ENCODE measurements at regions not wholly inside any gene's neighbourhood (a gene's known extent, or its start where the extent isn't known, plus 50 kb on each side); places are given as distances from the start of the nearest gene placed in this dataset.
"Not testable (repeated sequence)": the region's sequence is repeated elsewhere in the genome, so short reads cannot be mapped to it uniquely, and the experiment has no call there.

DNA sequence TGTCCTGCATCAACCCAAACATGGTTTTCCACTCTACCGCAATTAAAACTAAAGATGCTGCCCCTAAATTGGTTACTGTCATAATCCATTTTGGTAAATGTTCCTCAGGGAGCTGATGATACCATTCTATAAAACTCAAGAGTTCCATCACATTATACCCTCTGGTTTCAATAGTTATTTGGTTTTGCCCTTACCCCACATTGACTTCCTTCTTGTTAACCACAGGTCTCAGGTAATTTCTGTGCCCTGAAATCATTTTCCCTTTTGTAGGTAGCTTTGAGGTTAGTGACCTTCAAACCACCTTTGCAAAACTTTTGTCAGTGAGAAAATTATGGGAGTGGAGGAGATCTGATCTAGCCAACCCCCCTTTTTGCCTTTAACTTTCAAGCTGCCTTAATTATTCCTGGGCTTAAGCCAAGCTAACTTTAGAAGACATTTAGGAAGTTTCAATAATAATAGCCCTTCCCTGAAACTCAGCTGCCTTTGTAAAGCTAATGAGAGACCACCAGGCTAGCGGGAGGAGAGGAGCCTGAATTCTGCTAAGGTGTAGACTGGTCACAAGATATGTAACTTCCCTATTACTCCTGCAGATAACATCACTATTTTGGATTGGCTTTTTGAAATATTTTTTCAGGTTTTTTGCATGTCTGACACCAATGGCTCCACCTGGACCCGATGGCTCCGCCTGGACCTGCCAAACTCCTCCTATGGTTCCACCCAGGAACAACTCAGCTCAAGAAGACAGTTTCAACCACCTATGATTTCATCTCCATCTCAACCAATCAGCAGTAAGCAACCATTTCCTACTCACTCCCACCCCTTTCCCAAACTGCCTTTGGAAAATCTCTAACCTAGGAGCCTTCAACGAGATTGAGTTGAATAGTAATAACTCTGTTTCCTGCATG is 224.9 kb downstream of the HS3ST3B1 start:
- DNase-seq: no peak

GRCh38 chr17:14522795-14523387 is 222.0 kb downstream of the HS3ST3B1 start:
- DNase-seq: no peak

DNA sequence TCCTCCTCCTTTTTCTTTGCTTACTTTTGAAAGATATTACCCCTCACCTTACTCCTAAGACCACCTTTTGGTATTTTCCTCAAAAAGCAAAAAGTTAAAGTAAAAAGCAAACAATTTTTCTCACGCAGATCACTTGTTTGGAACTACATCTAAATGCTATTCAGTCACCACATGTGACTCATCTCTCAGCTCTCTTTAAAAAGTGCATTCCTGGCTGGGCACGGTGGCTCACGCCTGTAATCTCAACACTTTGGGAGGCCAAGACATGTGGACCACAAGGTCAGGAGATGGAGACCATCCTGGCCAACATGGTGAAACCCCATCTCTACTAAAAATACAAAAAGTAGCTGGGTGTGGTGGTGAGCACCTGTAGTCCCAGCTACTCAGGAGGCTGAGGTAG is 218.0 kb downstream of the HS3ST3B1 start:
- not testable (repeated sequence) for DNase-seq

- no peak for DNase-seq
Measured at GRCh38 chr17:14514973-14515372, 214.1 kb downstream of the HS3ST3B1 start.

DNA sequence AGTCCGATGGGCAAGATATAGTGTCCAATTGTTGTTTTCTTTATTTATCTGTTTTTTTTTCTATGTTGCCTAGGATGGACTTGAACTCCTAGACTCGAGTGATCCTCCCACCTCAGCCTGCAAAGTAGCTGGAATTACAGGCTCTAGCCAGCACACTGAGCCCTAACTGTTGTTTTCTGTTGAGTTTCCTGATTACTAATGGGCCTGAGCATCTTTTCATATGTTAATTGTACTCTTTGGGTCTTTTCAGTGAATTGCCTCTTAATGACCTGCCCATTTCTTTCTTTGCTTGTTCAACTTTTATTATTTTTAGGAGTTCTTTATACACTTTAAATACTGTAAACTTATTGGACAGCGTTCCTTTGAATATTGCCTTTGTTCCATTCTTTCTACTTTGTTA is 213.0 kb downstream of the HS3ST3B1 start:
- DNase-seq: no peak

GRCh38 chr17:14510136-14510535 is 209.3 kb downstream of the HS3ST3B1 start:
- DNase-seq: no peak

- DNase-seq: no peak
Measured at GRCh38 chr17:14508156-14508555, 207.3 kb downstream of the HS3ST3B1 start.

GRCh38 chr17:14506364-14506763 is 205.5 kb downstream of the HS3ST3B1 start:
- DNase-seq: no peak

DNA sequence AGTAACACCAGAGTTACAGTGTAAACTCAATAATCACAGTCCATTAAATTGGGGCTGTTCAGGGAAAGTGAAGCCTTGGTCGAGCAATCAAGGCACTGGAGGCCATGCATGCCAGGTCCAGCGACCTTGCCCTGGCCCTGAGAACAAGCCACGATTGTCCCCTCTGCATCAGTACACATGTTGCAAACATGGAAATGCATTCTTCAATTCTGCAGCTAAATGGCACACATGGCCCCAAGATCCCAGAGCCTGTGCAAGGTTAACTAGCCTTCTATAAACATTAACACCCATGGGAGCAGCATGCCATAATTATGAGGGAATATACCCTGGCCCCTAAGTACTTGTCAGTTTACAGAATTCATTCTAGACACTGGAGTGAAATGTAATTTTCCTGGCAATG is 204.7 kb downstream of the HS3ST3B1 start:
- no peak for DNase-seq

GRCh38 chr17:14499976-14500375 is 199.1 kb downstream of the HS3ST3B1 start:
- DNase-seq: no peak

- no peak for DNase-seq
Measured at GRCh38 chr17:14498812-14499211, 197.9 kb downstream of the HS3ST3B1 start.

GRCh38 chr17:14494161-14494560 is 193.3 kb downstream of the HS3ST3B1 start:
- DNase-seq: no peak

DNA sequence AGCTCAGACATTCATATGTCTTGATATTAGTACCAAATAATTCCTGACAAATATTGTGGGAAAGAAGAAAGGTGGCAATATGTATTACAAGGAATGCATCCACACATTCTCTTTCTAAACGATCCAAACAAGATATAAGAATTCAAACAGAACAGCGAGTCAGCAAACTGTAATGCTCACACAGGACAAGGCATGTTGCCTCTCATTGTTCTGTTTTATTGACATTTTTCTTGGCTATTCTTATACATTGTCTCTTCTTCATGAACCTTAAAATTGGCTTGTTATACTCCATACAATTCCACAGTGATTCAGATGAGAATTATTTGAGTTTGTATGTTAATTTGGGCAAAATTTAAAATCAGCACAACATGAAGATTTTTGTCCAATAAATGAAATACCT is 189.1 kb downstream of the HS3ST3B1 start:
- DNase-seq: no peak

GRCh38 chr17:14488958-14489550 is 188.2 kb downstream of the HS3ST3B1 start:
- no peak for DNase-seq

GRCh38 chr17:14487068-14487467 is 186.2 kb downstream of the HS3ST3B1 start:
- no peak for DNase-seq

DNA sequence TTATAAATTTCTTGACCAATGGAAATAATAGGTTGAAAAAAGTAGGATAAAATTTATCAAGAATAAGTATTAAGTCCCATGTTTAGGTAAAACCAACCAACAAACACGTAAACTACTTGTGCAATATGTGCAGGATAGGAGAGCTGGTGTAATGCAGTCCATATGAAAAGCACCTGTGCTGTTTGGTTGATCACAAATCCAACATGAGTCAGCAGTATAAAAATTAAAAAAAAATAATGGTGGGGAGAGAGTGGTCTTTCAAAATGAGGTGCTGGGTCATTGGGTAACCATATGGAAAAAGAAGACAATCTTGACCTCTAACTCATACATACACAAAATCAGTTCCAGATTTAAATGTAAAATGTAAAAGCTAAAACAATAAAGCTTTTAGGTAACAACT is 181.8 kb downstream of the HS3ST3B1 start:
- DNase-seq: no peak

DNA sequence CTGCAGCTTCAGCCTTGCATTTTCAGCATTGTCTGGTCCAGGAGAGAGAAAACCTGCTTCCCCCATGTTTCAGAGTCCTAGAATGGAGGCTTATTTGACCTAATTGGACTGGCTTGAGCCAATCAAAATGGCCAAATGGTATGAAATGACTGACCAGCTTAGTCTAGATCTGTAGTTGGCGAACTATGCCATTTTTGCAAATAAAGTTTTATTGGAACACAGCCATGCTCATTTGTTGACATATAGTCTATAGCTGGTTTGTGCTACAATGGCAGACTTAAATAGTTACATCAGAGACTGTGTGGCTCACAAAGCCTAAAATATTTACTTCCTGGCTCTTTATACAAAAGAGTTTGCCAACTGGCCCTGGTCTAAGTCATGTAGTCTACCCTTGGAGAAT is 180.8 kb downstream of the HS3ST3B1 start:
- DNase-seq: no peak

DNA sequence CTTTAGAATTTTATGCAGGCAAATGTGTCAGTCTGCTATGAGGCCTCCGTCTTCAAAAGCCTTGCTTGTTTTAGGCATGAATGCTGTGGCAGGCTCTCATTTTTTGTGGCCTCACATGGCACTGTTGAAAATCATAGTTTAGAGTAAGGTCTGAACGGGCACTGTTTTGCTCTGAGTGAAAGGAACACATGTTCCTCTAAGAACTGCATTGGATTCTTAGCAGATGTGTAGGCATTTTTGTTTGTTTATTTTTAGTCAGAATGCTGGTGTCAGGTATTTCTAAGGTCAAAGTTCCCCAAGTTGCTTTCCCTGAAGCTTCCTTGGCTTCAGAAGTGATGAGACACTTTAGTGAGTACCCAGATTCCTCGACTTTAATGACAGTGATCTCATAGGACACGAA is 173.7 kb downstream of the HS3ST3B1 start:
- no peak for DNase-seq

DNA sequence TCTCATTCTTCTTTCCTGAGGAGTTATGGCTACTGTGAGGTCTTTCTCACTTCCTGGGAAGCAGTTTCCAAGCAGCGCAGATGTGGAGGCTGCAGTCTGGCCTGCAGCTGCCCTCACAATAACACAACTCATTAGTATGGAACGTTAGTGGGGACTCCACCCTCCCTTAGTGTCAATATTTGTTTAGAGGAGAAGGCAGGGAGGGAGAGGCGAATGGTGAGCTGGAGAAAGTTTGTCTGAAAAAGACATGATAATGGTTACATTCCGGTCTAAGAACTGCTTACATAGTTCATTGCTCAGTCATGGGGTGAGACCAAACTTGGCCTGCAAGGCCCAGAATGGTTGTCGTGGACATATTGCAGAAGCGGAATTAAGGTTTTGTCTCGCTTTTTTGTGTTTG is 170.2 kb downstream of the HS3ST3B1 start:
- peak; percentile 3 for DNase-seq

GRCh38 chr17:14470417-14470816 is 169.5 kb downstream of the HS3ST3B1 start:
- no peak for DNase-seq

DNA sequence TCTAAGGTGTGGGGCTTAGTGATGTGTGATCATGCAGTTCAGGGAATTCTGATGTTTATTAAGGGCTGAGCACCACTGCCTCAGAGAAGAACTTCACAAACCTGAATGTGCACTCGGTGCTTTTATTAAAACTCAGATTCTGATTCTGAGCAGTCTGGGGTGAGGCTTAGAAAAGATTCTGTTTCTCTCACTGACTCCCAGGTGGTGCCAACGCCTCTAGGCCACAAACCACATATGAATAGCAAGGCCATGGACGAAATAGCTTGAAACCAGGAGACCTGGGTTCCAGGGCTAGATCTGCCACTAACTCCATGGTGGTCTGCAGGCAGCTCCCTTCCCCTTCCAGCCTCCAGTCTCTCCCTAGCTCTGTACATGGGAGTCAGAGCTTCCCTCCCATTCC is 169.1 kb downstream of the HS3ST3B1 start:
- DNase-seq: no peak

GRCh38 chr17:14468858-14469257 is 168.0 kb downstream of the HS3ST3B1 start:
- DNase-seq: no peak

- no peak for DNase-seq
Measured at GRCh38 chr17:14461227-14461548, 160.3 kb downstream of the HS3ST3B1 start.

DNA sequence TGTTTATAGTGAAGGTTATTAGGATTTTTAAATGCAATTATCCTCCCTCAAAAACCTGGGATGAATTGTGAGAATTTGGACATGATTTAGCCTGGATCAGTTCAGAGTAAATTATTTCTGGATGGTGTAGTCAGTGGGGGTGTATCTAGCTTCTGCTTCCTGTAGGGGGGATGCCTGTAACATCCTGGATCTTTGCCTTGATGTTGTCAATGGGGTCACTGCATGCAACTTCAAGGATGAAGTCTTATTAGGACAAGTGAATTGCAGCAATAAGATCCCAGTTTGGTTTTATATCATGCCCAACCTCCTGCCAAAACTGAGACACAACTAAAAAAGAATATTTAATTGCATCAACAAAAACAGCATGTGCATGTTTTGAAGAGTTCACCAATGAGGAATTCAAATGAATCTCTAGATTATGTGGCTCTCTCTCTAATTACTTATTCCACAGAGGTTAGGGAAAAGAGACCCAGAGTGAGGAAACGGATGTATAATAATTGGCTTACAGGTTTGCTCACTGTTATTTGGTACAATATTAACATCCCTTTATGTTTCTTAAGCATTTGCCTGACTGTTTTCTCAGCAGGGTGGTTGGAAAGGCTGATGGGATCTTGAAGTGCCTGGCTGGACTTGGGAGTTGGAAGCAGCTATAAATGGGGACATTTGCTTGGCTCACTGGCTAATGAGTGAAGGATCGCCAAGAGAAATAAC is 159.8 kb downstream of the HS3ST3B1 start:
- DNase-seq: no peak

Data from NCI-H1105 treated with DMSO at 0.1 percent for 48 hours (cell line).